ENCODE measurements at regions not wholly inside any gene's neighbourhood (a gene's known extent, or its start where the extent isn't known, plus 50 kb on each side); places are given as distances from the start of the nearest gene placed in this dataset.
"Not testable (repeated sequence)": the region's sequence is repeated elsewhere in the genome, so short reads cannot be mapped to it uniquely, and the experiment has no call there.

GRCh38 chr20:40889266-40889665, 139.4 kb upstream of the TOP1 start:
- DNase-seq (ENCODE audit: low read depth in 3 of 3, low spot score in 2 of 3), result not testable (repeated sequence)

- DNase-seq (ENCODE audit: low read depth in 3 of 3, low spot score in 2 of 3), result no peak
These were observed 138.4 kb upstream of the TOP1 start for GRCh38 chr20:40890181-40890580.

DNA sequence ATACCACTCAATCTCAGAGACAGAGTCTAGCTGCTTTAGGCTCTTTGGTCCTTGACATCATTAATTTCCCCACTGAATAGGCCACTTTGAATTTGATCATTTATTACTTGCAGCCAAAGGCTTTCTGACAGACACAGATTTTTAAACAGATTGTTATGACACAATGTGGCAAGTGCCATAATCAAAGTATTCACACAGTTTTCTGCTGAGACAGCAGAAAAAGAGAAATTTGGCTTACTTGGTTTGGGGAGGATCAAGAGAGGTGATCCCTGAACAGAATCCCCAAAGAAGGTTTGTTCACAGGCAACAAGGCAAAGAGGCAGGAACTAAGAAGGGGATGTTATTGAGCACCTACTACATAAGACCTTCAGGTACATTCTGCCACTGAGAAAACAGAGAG, 138.0 kb upstream of the TOP1 start:
- DNase-seq (ENCODE audit: low read depth in 3 of 3, low spot score in 2 of 3), result no peak

GRCh38 chr20:40891351-40891750, 137.3 kb upstream of the TOP1 start:
- DNase-seq (ENCODE audit: low read depth in 3 of 3, low spot score in 2 of 3), result no peak

DNA sequence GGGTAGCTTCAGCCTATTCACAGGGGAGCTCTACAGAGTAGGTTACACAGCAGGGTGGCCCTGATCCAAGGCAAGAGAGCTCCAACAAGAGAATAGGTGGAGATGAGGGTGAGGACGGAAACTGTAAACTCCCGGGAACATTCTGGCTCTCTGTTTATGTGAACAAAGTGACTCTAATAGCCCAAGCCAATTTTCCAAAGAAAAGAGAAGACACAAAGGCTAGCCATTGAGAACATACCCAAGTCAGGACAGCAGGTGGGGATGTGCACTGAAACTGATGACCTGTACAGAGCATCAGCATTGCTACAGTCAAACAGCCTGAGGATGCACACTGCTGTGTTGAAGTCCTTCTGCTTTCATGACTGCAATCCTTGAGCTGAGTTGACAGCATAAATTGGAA, 136.0 kb upstream of the TOP1 start:
- DNase-seq (ENCODE audit: low read depth in 3 of 3, low spot score in 2 of 3), result no peak

GRCh38 chr20:40893610-40894236, 134.9 kb upstream of the TOP1 start:
- DNase-seq (ENCODE audit: low read depth in 3 of 3, low spot score in 2 of 3), result no peak

DNA sequence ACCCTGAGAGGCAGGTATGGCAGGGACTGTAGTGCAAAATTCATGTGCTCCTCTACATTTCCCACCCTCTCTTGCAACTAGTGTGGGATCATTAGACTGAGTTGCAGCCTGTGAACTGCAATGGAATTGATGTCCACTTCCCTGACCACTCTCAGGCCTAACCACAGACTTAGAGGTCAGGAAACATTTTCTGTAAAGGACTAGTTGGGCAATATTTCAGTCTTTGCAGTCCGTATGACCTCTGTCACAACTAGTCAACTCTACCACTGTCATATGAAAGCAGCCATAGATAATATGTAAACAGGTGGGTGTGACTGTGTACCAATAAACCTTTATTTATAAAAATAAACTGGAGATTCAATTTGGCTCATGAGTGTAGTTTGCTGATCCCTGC, 134.4 kb upstream of the TOP1 start:
- no peak for DNase-seq (ENCODE audit: low read depth in 3 of 3, low spot score in 2 of 3)

DNA sequence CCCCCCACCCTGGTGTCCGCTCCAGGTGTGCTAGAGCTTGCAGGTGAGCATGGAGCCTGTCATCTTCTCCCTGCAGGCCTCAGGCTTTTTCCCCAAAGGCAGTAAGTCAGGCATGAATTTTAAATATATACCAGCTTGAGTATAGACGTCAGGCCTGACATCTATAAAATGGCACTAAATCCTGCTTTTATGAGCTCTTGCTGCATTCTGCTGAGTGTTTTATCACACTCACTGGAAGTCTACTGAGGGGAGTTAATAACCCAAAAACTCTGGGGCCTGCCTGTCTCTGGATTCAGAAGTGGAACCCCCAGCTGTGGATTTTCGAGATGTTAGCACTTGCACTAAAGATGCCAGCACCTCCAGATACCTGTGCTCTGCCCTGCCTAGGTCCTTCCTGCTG, 133.4 kb upstream of the TOP1 start:
- DNase-seq (ENCODE audit: low read depth in 3 of 3, low spot score in 2 of 3), result no peak

- no peak for DNase-seq (ENCODE audit: low read depth in 3 of 3, low spot score in 2 of 3)
These were observed 131.6 kb upstream of the TOP1 start for GRCh38 chr20:40896814-40897700.

DNA sequence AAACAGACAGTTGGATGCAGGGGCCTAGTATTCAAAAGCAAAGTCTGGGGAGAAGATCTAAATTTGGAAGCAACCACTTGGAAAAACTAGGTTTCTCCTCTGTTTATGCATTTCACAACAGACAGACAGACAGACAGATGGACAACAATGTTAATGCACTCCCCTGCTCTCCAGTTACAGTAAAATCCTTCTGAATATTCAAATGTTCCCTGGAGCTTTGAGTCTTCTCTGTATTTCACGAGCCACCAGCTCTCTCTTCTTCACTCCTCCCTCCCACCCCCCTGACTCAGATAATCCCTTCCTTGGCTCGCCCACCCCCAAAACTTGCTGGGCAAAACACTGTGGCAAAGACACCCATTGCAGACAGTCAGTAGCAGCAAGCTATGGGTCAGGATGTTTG, 129.3 kb upstream of the TOP1 start:
- no peak for DNase-seq (ENCODE audit: low read depth in 3 of 3, low spot score in 2 of 3)

- no peak for DNase-seq (ENCODE audit: low read depth in 3 of 3, low spot score in 2 of 3)
These were observed 127.9 kb upstream of the TOP1 start for GRCh38 chr20:40900666-40901215.

GRCh38 chr20:40902661-40903060, 126.0 kb upstream of the TOP1 start:
- no peak for DNase-seq (ENCODE audit: low read depth in 3 of 3, low spot score in 2 of 3)

- no peak for DNase-seq (ENCODE audit: low read depth in 3 of 3, low spot score in 2 of 3)
These were observed 120.3 kb upstream of the TOP1 start for GRCh38 chr20:40908309-40908708.

GRCh38 chr20:40909489-40909888, 119.1 kb upstream of the TOP1 start:
- DNase-seq (ENCODE audit: low read depth in 3 of 3, low spot score in 2 of 3), result not testable (repeated sequence)

DNA sequence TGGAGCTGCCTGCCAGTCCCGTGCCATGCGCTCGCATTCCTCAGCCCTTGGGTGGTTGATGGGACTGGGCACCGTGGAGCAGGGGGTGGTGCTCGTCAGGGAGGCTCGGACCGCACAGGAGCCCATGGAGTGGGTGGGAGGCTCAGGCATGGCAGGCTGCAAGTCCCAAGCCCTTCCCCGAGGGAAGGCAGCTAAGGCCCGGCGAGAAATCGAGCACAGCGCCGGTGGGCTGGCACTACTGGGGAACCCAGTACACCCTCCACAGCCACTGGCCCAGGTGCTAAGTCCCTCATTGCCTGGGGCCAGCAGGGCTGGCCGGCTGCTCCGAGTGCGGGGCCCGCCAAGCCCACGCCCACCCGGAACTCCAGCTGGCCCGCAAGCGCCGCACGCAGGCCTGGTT, 118.2 kb upstream of the TOP1 start:
- DNase-seq (ENCODE audit: low read depth in 3 of 3, low spot score in 2 of 3), result not testable (repeated sequence)

- not testable (repeated sequence) for DNase-seq (ENCODE audit: low read depth in 3 of 3, low spot score in 2 of 3)
These were observed 117.5 kb upstream of the TOP1 start for GRCh38 chr20:40911152-40911551.

- DNase-seq (ENCODE audit: low read depth in 3 of 3, low spot score in 2 of 3), result no peak
These were observed 115.1 kb upstream of the TOP1 start for GRCh38 chr20:40913224-40914185.

DNA sequence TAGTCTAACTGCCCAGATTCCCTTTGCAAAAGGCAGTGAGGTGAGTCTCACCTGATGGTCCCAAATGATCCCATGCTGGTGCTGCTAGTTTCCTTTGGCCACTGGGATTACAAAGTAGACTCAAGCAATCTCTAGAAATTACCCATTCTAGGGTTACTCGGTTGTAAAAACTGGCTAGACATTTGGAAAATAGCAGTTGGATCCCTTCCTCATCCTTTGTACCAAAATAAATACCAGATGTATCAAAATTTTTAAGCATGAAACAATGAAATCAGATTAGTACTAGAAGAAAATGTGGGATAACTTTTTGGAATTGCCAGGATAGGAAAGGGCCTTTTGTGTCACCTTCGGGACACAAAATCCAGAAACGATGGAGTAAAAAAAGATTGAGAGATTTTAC, 112.9 kb upstream of the TOP1 start:
- DNase-seq (ENCODE audit: low read depth in 3 of 3, low spot score in 2 of 3), result no peak

DNA sequence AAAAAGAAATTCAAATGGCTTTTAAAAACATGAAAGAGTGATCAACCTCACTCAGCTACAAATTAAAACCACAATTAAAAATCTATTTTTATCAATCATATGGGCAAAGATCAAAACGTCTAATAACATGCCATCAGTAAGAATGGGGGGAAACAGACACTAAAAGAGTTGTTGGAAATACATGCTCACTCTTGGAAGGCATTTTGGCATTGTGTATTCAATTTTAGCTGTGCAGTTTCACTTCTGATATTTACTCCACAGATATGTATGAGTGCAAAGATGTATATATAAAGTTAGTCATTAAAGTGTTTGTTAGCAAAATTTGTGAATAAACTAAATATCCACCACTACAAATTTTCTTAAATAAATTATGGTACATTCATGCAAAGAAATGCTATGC, 112.3 kb upstream of the TOP1 start:
- DNase-seq (ENCODE audit: low read depth in 3 of 3, low spot score in 2 of 3), result no peak

- DNase-seq (ENCODE audit: low read depth in 3 of 3, low spot score in 2 of 3), result no peak
These were observed 108.3 kb upstream of the TOP1 start for GRCh38 chr20:40920291-40920690.

DNA sequence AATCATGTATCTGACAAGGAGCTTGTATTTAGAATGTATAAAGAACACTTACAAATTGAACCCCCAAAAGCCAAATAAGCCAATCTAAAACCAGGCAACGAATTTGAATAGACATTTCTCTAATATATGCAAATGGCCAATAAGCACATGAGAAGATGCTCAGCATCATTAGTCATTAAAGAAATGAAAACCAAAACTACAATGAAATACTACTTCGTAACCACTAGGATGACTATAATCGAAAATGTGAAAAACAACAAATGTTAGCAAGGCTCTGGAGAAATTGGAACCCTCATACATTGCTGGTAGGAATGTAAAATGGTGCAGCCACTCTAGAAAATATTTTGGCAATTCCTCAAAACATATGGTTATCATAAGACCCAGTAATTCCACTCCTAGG, 105.8 kb upstream of the TOP1 start:
- no peak for DNase-seq (ENCODE audit: low read depth in 3 of 3, low spot score in 2 of 3)
